ENCODE measurements at regions not wholly inside any gene's neighbourhood (a gene's known extent, or its start where the extent isn't known, plus 50 kb on each side); places are given as distances from the start of the nearest gene placed in this dataset.
"Not testable (repeated sequence)": the region's sequence is repeated elsewhere in the genome, so short reads cannot be mapped to it uniquely, and the experiment has no call there.

DNA sequence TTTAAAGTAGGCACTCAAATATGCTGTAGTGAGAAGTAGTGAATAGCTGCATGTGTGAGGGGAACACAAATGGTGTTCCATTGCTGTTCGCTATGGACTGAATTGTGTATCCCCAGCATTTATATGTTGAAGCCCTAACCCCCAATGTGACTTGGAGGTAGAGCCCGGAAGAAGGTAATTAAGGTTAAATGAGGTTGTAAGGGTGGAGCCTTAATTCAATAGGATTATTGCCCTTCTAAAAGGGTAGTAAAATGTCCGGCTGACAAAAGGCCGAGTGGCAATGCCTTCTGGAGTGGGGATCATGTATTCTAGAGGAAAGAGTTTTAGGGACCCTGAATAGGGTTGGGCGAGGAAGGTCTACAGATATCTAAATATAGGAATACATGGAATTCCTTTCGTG lies 168.9 kb upstream of the NUDT10 start:
- no peak for DNase-seq
- no peak for TF ChIP-seq POLR2A (IDR thresholded peaks at IDR 0.05)
- TF ChIP-seq, protein P1, sequence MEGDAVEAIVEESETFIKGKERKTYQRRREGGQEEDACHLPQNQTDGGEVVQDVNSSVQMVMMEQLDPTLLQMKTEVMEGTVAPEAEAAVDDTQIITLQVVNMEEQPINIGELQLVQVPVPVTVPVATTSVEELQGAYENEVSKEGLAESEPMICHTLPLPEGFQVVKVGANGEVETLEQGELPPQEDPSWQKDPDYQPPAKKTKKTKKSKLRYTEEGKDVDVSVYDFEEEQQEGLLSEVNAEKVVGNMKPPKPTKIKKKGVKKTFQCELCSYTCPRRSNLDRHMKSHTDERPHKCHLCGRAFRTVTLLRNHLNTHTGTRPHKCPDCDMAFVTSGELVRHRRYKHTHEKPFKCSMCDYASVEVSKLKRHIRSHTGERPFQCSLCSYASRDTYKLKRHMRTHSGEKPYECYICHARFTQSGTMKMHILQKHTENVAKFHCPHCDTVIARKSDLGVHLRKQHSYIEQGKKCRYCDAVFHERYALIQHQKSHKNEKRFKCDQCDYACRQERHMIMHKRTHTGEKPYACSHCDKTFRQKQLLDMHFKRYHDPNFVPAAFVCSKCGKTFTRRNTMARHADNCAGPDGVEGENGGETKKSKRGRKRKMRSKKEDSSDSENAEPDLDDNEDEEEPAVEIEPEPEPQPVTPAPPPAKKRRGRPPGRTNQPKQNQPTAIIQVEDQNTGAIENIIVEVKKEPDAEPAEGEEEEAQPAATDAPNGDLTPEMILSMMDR (IDR thresholded peaks at IDR 0.05), result no peak
- H3K9me3 ChIP-seq, result no peaks in the 10 kb centered on the region
- no peak overlapping the region for H3K4me3 ChIP-seq
- H3K36me3 ChIP-seq, result no peaks in the 10 kb centered on the region
- no peak overlapping the region for H3K27ac ChIP-seq
- no peaks in the 10 kb centered on the region for H3K27me3 ChIP-seq
- no peaks in the 10 kb centered on the region for H3K4me1 ChIP-seq

DNA sequence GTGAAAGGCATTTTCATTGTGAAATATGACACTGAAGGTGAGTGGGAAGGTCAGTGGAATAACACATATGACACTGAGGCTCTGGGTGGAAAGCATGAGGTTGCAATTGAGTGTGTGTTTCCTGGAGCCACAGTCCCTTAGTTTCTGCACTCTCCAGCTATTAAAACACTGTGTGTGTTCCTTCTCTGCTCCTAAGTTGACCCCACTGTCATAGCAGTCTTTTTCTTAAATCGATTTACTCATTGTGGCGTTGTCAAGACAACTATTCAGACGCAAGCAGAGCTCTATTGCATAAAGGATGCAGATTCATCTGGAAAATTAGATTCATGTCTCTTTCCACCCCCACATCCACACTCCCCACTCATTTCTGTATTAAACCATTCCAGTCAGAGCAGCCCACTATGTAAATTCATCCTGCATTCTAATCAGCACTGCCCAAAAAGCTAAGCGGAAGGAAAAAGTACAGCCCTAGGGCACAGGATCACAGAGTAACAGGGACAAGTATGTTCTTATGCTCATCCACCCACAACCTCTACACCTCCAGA lies 154.2 kb upstream of the NUDT10 start:
- not testable (repeated sequence) for H3K9me3 ChIP-seq, H3K4me3 ChIP-seq, H3K27me3 ChIP-seq, H3K4me1 ChIP-seq, DNase-seq, H3K36me3 ChIP-seq, H3K27ac ChIP-seq

DNA sequence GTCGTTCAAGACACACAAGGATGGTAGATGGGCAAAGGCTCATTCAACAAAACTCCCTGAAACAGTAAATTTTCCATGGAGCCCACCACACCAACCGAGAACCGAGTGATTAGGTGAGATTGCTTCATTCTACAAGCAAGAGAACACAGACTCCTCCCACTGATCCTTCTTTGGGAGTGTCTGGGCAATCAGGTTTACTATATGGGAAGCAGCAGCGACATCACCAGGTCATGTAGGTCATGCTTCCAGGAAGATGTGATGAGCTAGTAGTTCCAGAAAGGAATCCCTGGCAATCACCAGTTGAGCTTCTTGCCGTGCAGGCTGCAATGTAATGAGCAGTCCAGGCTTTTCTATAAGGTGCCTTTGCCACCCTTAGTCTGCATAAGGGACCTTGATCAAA lies 152.8 kb upstream of the NUDT10 start:
- not testable (repeated sequence) for DNase-seq, H3K4me1 ChIP-seq

DNA sequence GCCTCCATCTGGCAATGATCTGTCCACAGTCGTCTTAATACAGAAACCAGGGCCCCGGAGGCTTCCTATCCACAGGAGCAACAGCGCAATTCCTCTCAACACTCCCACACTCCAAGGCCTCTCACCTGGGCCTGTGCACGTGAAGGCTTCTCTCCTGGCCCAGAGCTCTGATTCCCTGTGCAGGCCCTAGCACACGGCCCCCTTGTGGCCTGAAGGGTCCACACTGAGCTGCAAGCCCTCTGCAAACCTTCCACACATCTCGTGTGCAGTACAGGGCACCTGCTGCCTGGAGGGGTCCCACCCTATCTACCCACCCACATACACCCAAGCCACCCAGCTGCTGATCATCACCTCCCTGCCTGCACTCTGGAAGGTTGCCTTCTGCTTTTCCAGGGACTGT lies 150.1 kb upstream of the NUDT10 start:
- no peak overlapping the region for H3K27ac ChIP-seq
- no peaks in the 10 kb centered on the region for H3K4me1 ChIP-seq
- H3K36me3 ChIP-seq, result no peaks in the 10 kb centered on the region
- no peaks in the 10 kb centered on the region for H3K27me3 ChIP-seq
- no peak overlapping the region for H3K4me3 ChIP-seq
- no peak for DNase-seq
- TF ChIP-seq POLR2A (IDR thresholded peaks at IDR 0.05), result no peak
- TF ChIP-seq, protein P1 (IDR thresholded peaks at IDR 0.05), result no peak
- no peaks in the 10 kb centered on the region for H3K9me3 ChIP-seq

More for the DNA sequence above, 152.8 kb upstream of the NUDT10 start:
- not testable (repeated sequence) for H3K4me3 ChIP-seq, H3K27me3 ChIP-seq, H3K27ac ChIP-seq, H3K36me3 ChIP-seq, H3K9me3 ChIP-seq

DNA sequence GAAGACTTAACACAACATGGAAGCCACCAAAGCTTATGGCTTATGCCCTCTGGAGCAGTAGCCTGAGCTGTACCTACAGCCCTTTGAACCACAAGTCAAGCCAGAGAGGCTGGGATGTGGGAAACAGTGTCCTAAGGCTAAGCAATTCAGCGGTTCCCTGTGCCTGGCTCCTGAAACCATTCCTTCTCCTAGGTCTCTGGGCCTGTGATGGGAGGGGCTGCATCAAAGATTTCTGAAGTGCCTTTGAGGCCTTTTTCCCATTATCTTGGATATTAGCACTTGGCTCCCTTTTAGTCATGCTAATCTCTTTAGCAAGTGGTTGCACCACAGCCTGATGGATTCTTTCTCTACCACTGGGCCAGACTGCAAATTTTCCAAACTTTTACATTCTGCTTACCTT lies 140.5 kb upstream of the NUDT10 start:
- Histone ChIP-seq H3K36me3 (no peaks in the 10 kb centered on the region), H3K4me3 (no peak overlapping the region), H3K27me3 (no peaks in the 10 kb centered on the region), H3K9me3 (peaks cover 0 to 7% (median 0%) of the 10 kb centered on the region in 4 donors), H3K27ac (no peak overlapping the region), H3K4me1 (no peaks in the 10 kb centered on the region)
- TF ChIP-seq POLR2A (IDR thresholded peaks at IDR 0.05), result no peak
- TF ChIP-seq, protein P1 (IDR thresholded peaks at IDR 0.05), result no peak
- no peak for DNase-seq

DNA sequence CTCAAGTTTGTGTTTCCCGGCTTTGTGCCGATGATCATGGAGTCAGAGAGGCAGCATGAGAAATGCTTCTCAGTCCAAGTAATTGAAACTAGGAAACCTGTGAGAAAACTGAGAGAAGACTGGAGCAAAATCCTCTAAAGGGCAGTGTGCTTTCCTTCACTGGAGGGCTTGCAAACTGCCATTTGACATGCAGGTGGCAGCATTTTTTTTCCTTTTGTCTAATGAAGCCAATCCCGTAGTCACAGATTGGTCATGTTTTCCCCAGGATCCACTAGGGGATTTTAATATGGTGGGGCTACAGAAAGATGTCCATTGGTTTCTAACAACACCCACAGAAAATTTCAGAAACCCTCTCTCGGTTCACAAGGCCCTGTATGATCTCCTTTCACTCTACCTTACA lies 117.4 kb upstream of the NUDT10 start:
- Histone ChIP-seq H3K9me3 (no peaks in the 10 kb centered on the region), H3K4me3 (no peak overlapping the region), H3K36me3 (no peaks in the 10 kb centered on the region), H3K4me1 (no peaks in the 10 kb centered on the region), H3K27ac (no peak overlapping the region), H3K27me3 (no peaks in the 10 kb centered on the region)
- no peak for DNase-seq
- TF ChIP-seq, protein P1 (IDR thresholded peaks at IDR 0.05), result no peak
- no peak for TF ChIP-seq POLR2A (IDR thresholded peaks at IDR 0.05)

DNA sequence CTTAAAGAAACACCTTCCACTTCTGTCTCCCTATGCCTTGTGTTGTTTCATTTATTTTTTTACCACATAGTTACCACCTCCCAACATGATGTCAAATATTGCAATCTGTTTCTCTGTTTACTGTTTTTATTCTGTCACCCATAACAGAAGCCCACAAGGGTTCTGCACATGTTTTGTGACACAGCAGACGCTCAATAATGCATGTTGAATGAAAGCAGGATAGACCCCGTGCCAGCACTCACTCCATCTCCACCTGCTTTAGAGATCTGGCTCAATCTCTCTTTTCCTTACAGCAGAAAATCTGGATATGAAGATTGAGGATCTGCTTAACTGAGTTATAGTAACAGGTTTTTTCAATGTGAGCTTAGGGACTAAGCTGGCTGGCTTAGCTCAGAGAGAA lies 116.8 kb upstream of the NUDT10 start:
- TF ChIP-seq, protein P1 (IDR thresholded peaks at IDR 0.05), result no peak
- TF ChIP-seq POLR2A (IDR thresholded peaks at IDR 0.05), result no peak
- no peak overlapping the region for H3K4me3 ChIP-seq
- no peaks in the 10 kb centered on the region for H3K4me1 ChIP-seq
- no peak for DNase-seq
- H3K9me3 ChIP-seq, result no peaks in the 10 kb centered on the region
- no peaks in the 10 kb centered on the region for H3K36me3 ChIP-seq
- no peak overlapping the region for H3K27ac ChIP-seq
- no peaks in the 10 kb centered on the region for H3K27me3 ChIP-seq
